Mesenchymal stem cell (in vitro differentiated cells and primary cell): ENCODE measurements at regions not wholly inside any gene's neighbourhood (a gene's known extent, or its start where the extent isn't known, plus 50 kb on each side); places are given as distances from the start of the nearest gene placed in this dataset.

Experiments used
- DNase-seq: peaks from one replicate; pipeline ENCODE4 v3.0.0-alpha.2; 2013
- H2AFZ ChIP-seq: one replicate; pipeline ENCODE4 v1.6.1; 2013; ENCODE audit warnings: low read depth, mild to moderate bottlenecking, control low read depth, inconsistent platforms, low read length, moderate library complexity
- H2AK5ac ChIP-seq: 2 replicates; pipeline ENCODE4 v1.6.1; 2013; ENCODE audit warnings: low read length, moderate library complexity, mild to moderate bottlenecking, inconsistent platforms; ENCODE audit not compliant: severe bottlenecking
- H2BK120ac ChIP-seq: one replicate; pipeline ENCODE4 v1.6.1; 2013; ENCODE audit warnings: low read depth, mild to moderate bottlenecking, inconsistent platforms, low read length, moderate library complexity
- H2BK12ac ChIP-seq, 2 experiments: one replicate each; pipeline ENCODE4 v1.6.1; 2013; ENCODE audit warnings: inconsistent platforms in 2 of 2, low read length in 2 of 2, mild to moderate bottlenecking in 2 of 2, moderate library complexity in 2 of 2, control low read depth in 1 of 2
- H2BK15ac ChIP-seq: one replicate; pipeline ENCODE4 v1.6.1; 2013; ENCODE audit warnings: mild to moderate bottlenecking, low read depth, inconsistent platforms; ENCODE audit not compliant: poor library complexity, severe bottlenecking
- H2BK5ac ChIP-seq: 2 replicates; pipeline ENCODE4 v1.6.1; 2013; ENCODE audit warnings: low read depth, mild to moderate bottlenecking, low read length, control low read depth, inconsistent platforms; ENCODE audit not compliant: poor library complexity, severe bottlenecking
- H3K14ac ChIP-seq, 2 experiments: one replicate each; pipeline ENCODE4 v1.6.1; 2013; ENCODE audit warnings: inconsistent platforms in 2 of 2, low read length in 2 of 2, control low read depth in 1 of 2, mild to moderate bottlenecking in 1 of 2, moderate library complexity in 1 of 2
- H3K18ac ChIP-seq, 2 experiments: one replicate each; pipeline ENCODE4 v1.6.1; 2013; ENCODE audit warnings: inconsistent platforms in 2 of 2, low read length in 2 of 2, control low read depth in 1 of 2, low read depth in 1 of 2, mild to moderate bottlenecking in 1 of 2
- H3K23ac ChIP-seq, 2 experiments: one replicate each; pipeline ENCODE4 v1.6.1; 2013; ENCODE audit warnings: inconsistent platforms in 2 of 2, low read length in 2 of 2, mild to moderate bottlenecking in 2 of 2, moderate library complexity in 2 of 2, control low read depth in 1 of 2
- H3K27ac ChIP-seq: 2 replicates; pipeline ENCODE4 v1.5.1; 2013; ENCODE audit warnings: mild to moderate bottlenecking, moderate library complexity, low read length, control low read depth, inconsistent platforms; ENCODE audit not compliant: poor library complexity, severe bottlenecking
- H3K27me3 ChIP-seq, 2 experiments: 2 replicates each; pipeline versions ENCODE4 v1.6.1 to v1.7.0; 2013; ENCODE audit warnings: low read length in 2 of 2, mild to moderate bottlenecking in 2 of 2, moderate library complexity in 2 of 2, control low read depth in 1 of 2, inconsistent platforms in 1 of 2; ENCODE audit not compliant: control insufficient read depth in 1 of 2, insufficient read depth in 1 of 2
- H3K36me3 ChIP-seq, 2 experiments: 2 replicates each; pipeline versions ENCODE4 v1.6.1 to v1.7.0; 2013; ENCODE audit warnings: low read length in 2 of 2, control low read depth in 1 of 2, inconsistent platforms in 1 of 2, low read depth in 1 of 2, mild to moderate bottlenecking in 1 of 2; ENCODE audit not compliant: insufficient read depth in 2 of 2, control insufficient read depth in 1 of 2
- H3K4ac ChIP-seq, 2 experiments: one replicate each; pipeline ENCODE4 v1.6.1; 2013; ENCODE audit warnings: inconsistent platforms in 2 of 2, low read length in 2 of 2, mild to moderate bottlenecking in 2 of 2, moderate library complexity in 2 of 2, control low read depth in 1 of 2, low read depth in 1 of 2
- H3K4me1 ChIP-seq: 2 replicates; pipeline ENCODE4 v1.6.1; 2013; ENCODE audit warnings: low read depth, low read length, control low read depth; ENCODE audit not compliant: control insufficient read depth, insufficient read depth
- H3K4me2 ChIP-seq: 2 replicates; pipeline ENCODE4 v1.6.1; 2013; ENCODE audit warnings: low read length, mild to moderate bottlenecking, inconsistent platforms; ENCODE audit not compliant: poor library complexity, severe bottlenecking
- H3K4me3 ChIP-seq, 2 experiments: 2 replicates each; pipeline versions ENCODE4 v1.5.1 to v1.7.0; 2013; ENCODE audit warnings: low read length in 2 of 2, mild to moderate bottlenecking in 2 of 2, control low read depth in 1 of 2, low read depth in 1 of 2; ENCODE audit not compliant: insufficient read depth in 1 of 2
- H3K79me1 ChIP-seq: replicated peaks from 2 replicates; pipeline ENCODE4 v1.6.1; 2013; ENCODE audit warnings: mild to moderate bottlenecking, control low read depth, low read length, inconsistent platforms; ENCODE audit not compliant: poor library complexity, severe bottlenecking
- H3K9ac ChIP-seq: 2 replicates; pipeline ENCODE4 v1.7.0; 2013; ENCODE audit warnings: mild to moderate bottlenecking, low read length, moderate library complexity
- H3K9me3 ChIP-seq: 2 replicates; pipeline ENCODE4 v1.7.0; 2013; ENCODE audit warnings: mild to moderate bottlenecking, low read length; ENCODE audit not compliant: control insufficient read depth
- H4K8ac ChIP-seq: one replicate; pipeline ENCODE4 v1.6.1; 2013; ENCODE audit warnings: inconsistent platforms, mild to moderate bottlenecking, low read length, moderate library complexity
- H4K91ac ChIP-seq: one replicate; pipeline ENCODE4 v1.6.1; 2013; ENCODE audit warnings: mild to moderate bottlenecking, low read length, inconsistent platforms
- whole genome bisulfite sequencing: methylation state at CpG from one replicate; pipeline ENCODE4 v1.1.7; 2013; ENCODE audit warnings: mixed read lengths; 5-methylcytosine and 5-hydroxymethylcytosine counted together

DNA sequence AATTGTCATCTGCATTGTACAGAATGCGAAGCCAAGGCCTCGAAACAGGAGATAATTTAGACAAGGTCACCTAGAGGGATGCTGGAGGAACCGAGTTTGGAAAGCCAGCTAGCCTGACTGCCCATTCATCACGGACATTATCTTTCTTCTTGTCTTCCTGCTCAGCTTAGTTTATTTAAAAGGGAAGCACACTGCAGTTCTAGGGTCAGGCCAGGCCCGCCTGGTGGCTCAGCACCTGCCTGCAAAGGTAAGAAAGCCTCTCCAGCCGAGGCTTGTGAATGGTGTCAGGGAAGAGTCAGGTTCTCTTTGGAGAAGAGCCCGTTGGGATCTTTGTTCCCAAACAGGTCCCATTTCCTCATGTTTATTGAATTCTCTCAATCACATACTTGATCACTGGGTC, 246.5 kb downstream of the BLID start:
- Histone ChIP-seq H3K36me3 (no peaks in the 10 kb centered on the region), H3K14ac (no peak overlapping the region), H3K4ac (no peak overlapping the region), H3K4me2 (no peak overlapping the region), H3K27me3 (no peaks in the 10 kb centered on the region), H2BK15ac (no peak overlapping the region), H2AK5ac (no peak overlapping the region), H2BK5ac (no peak overlapping the region), H3K18ac (no peak overlapping the region), H2BK12ac (no peak overlapping the region), H3K27ac (no peak overlapping the region), H4K8ac (no peak overlapping the region), H3K4me1 (no peaks in the 10 kb centered on the region), H3K4me3 (no peak overlapping the region), H2BK120ac (no peak overlapping the region), H3K9ac (no peak overlapping the region), H3K23ac (no peak overlapping the region), H3K9me3 (no peaks in the 10 kb centered on the region), H3K79me1 (no peaks in the 10 kb centered on the region), H2AFZ (no peak overlapping the region), H4K91ac (no peak overlapping the region)
- WGBS: 88% methylated on average over 7 of the region's 7 CpGs
- DNase-seq: no peak

DNA sequence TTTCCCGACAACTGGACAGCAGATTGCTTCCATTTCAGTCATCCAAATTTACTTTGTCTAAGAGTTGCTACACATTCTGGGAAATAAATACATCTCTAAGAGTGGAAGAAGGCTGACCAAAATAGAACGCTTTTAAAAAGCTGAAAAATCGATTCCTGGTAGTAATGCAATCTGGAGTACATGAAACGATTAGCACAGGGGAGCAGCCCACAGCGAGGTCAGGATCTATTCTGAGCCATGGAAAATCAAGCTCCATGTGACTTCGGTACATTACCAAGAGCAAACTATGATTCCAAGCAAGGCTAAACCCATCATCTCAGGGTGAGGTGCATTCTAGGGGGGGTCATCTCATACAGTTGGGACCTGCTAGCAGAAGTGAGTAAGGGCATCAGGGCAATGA, 249.3 kb downstream of the BLID start:
- no peak for DNase-seq
- Histone ChIP-seq H3K36me3 (no peaks in the 10 kb centered on the region), H3K4ac (no peak overlapping the region), H3K9ac (no peak overlapping the region), H3K4me1 (no peaks in the 10 kb centered on the region), H3K23ac (no peak overlapping the region), H2AFZ (no peak overlapping the region), H3K79me1 (no peaks in the 10 kb centered on the region), H2BK120ac (no peak overlapping the region), H3K14ac (no peak overlapping the region), H3K4me2 (no peak overlapping the region), H3K27me3 (no peaks in the 10 kb centered on the region), H3K27ac (no peak overlapping the region), H2BK5ac (no peak overlapping the region), H3K18ac (no peak overlapping the region), H2AK5ac (no peak overlapping the region), H4K8ac (peak overlapping the region; percentile 12), H4K91ac (no peak overlapping the region), H2BK15ac (no peak overlapping the region), H3K9me3 (peaks cover 3% of the 10 kb centered on the region), H3K4me3 (no peak overlapping the region), H2BK12ac (no peak overlapping the region)
- 95% methylated on average over 5 of the region's 6 CpGs for WGBS

DNA sequence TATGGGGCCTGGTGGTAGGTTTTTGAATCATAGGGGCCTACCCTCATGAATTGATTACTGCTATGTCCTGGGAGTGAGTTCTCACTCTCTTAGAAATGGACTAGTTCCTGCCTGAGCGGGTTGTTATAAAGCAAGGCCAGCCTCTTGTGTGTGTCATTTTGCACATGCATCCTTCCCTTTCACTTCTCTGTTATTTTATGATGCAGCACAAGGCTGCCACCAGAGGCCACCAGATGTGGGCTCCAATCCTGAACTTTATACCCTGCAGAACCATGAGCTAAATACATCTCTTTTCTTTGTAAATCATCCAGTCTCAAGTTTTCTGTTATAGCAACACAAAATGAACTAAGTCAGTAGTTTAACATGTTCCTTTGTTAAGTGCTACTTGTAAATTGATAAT, 251.4 kb downstream of the BLID start:
- Histone ChIP-seq H3K36me3 (no peaks in the 10 kb centered on the region), H2AK5ac (no peak overlapping the region), H3K79me1 (no peaks in the 10 kb centered on the region), H4K8ac (no peak overlapping the region), H2BK15ac (no peak overlapping the region), H3K4ac (no peak overlapping the region), H3K27ac (no peak overlapping the region), H3K4me1 (no peaks in the 10 kb centered on the region), H2BK120ac (no peak overlapping the region), H2BK5ac (no peak overlapping the region), H2BK12ac (no peak overlapping the region), H3K27me3 (no peaks in the 10 kb centered on the region), H3K9me3 (peaks cover 3% of the 10 kb centered on the region), H4K91ac (no peak overlapping the region), H3K18ac (no peak overlapping the region), H3K14ac (no peak overlapping the region), H3K4me3 (no peak overlapping the region), H2AFZ (no peak overlapping the region), H3K9ac (no peak overlapping the region), H3K4me2 (no peak overlapping the region), H3K23ac (no peak overlapping the region)
- WGBS: 78% methylated on average over 1 of the region's 1 CpG
- no peak for DNase-seq

DNA sequence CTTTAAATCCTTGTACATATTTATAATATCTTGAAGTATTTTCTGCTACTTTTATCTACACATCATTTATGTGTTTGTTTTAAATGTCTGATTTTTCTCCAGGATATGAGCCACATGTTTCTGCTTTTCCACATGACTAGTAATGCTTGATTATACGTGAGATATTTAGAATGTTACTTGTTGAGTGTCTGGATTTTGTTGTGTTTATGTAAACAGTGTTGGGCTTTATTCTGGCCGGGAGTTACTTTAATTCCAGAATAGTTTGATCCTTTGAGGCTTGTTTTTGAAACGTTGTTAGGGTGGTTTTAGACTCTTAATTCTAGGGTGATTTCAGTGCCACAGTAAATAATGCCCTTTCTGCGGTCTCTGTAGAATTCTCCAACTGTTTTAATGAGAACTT, 252.9 kb downstream of the BLID start:
- H4K8ac ChIP-seq: no peak overlapping the region
- H3K9me3 ChIP-seq: peaks cover 3% of the 10 kb centered on the region
- H2AFZ ChIP-seq: no peak overlapping the region
- H3K4me3 ChIP-seq: no peak overlapping the region
- no peak overlapping the region for H3K14ac ChIP-seq
- H3K4me1 ChIP-seq: no peaks in the 10 kb centered on the region
- H2BK5ac ChIP-seq: no peak overlapping the region
- no peak overlapping the region for H3K4me2 ChIP-seq
- no peak overlapping the region for H2BK120ac ChIP-seq
- H2BK15ac ChIP-seq: no peak overlapping the region
- no peaks in the 10 kb centered on the region for H3K27me3 ChIP-seq
- no peak overlapping the region for H2BK12ac ChIP-seq
- H3K4ac ChIP-seq: no peak overlapping the region
- no peak overlapping the region for H3K23ac ChIP-seq
- H3K9ac ChIP-seq: no peak overlapping the region
- no peaks in the 10 kb centered on the region for H3K79me1 ChIP-seq
- H4K91ac ChIP-seq: no peak overlapping the region
- no peak overlapping the region for H2AK5ac ChIP-seq
- H3K36me3 ChIP-seq: no peaks in the 10 kb centered on the region
- no peak overlapping the region for H3K27ac ChIP-seq
- no peak for DNase-seq
- WGBS: 72% methylated on average over 4 of the region's 4 CpGs
- H3K18ac ChIP-seq: no peak overlapping the region
